ENCODE measurements at regions not wholly inside any gene's neighbourhood (a gene's known extent, or its start where the extent isn't known, plus 50 kb on each side); places are given as distances from the start of the nearest gene placed in this dataset.

- TF ChIP-seq POLR2A (IDR thresholded peaks at IDR 0.05) (no peak), CTCF (IDR thresholded peaks at IDR 0.05) (no peak)
These were observed 70.4 kb downstream of the SPRY4 start for GRCh38 chr5:142254431-142254830.
